Lower leg skin (tissue), 4 donors: ENCODE measurements at regions not wholly inside any gene's neighbourhood (a gene's known extent, or its start where the extent isn't known, plus 50 kb on each side); places are given as distances from the start of the nearest gene placed in this dataset.

ENCODE experiments used
- DNase-seq, 2 donors: peaks; one replicate each; pipeline ENCODE4 v3.0.0-alpha.2; 2019; ENCODE audit warnings: low spot score in 2 of 2
- H3K4me3 ChIP-seq: fragments of 200-600 bp; sonication (generic); 2 replicates; pipeline ENCODE4 v1.5.1; 2017; ENCODE audit warnings: mild to moderate bottlenecking, low read depth; ENCODE audit not compliant: poor library complexity, severe bottlenecking
- CTCF ChIP-seq, 3 donors: fragments of 450-650 bp; IDR thresholded peaks; one replicate each; pipeline ENCODE4 v1.5.1; 2016; ENCODE audit warnings: antibody characterized with exemption in 3 of 3, mild to moderate bottlenecking in 3 of 3, moderate library complexity in 2 of 3
- POLR2A ChIP-seq, 2 donors: fragments of 450-650 bp; IDR thresholded peaks; one replicate each; pipeline ENCODE4 v1.6.1; 2016 to 2017; ENCODE audit warnings: antibody characterized with exemption in 2 of 2, mild to moderate bottlenecking in 1 of 2, moderate library complexity in 1 of 2
- WGBS, 2 donors: methylation state at CpG; one replicate each; pipeline ENCODE4 v1.1.5; 2018; 5-methylcytosine and 5-hydroxymethylcytosine counted together
- intact Hi-C: fragments of 100-400 bp; cut with DNase I; formaldehyde crosslinking; loops from one replicate; pipeline ENCODE4 v1.15.0; 2023; ENCODE audit warnings: low total_unique reads

GRCh38 chr2:23021311-23022120 lies 363.5 kb upstream of the KLHL29 start:
- intact Hi-C loops = no loop called here

GRCh38 chr2:23023722-23024121 lies 361.3 kb upstream of the KLHL29 start:
- DNase-seq = no peak
- TF ChIP-seq POLR2A (IDR thresholded peaks at IDR 0.05) = no peak
- no peak for TF ChIP-seq CTCF (IDR thresholded peaks at IDR 0.05)
- intact Hi-C loops = no loop called here
- 74 to 98% methylated on average over 3 of the region's 3 CpGs for WGBS, 2 donors
- H3K4me3 ChIP-seq = no peak overlapping the region

More at GRCh38 chr2:23021311-23022120, 363.5 kb upstream of the KLHL29 start:
- TF ChIP-seq POLR2A (IDR thresholded peaks at IDR 0.05) (no peak), CTCF (IDR thresholded peaks at IDR 0.05) (no peak)
- no peak overlapping the region for H3K4me3 ChIP-seq
- 67 to 75% methylated on average over 13 of the region's 13 CpGs for WGBS, 2 donors
- no peak for DNase-seq

- WGBS, 2 donors = 65 to 82% methylated on average over 4 of the region's 4 CpGs
- H3K4me3 ChIP-seq = no peak overlapping the region
- intact Hi-C loops = no loop called here
- no peak for DNase-seq
- TF ChIP-seq CTCF (IDR thresholded peaks at IDR 0.05) (no peak), POLR2A (IDR thresholded peaks at IDR 0.05) (no peak)
These were observed 358.3 kb upstream of the KLHL29 start for GRCh38 chr2:23026671-23027070.

DNA sequence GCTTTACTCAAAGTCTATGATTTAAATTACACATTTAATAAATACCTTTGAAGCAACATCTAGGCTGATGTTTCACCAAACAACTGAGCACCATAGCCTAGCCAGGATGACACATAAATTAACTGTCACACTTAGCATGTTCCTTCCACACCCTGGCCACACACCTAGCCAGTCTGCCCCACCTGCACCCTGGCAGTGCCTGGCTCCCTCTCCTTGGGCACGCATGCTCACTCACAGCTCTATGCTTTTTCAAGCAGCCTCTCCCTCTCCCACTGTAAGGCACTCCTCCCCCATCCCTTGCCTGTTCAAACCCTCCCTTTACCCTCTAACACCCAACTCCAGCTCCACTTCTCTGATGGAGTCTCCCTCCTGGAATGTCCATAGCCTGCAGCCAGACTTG lies 357.6 kb upstream of the KLHL29 start:
- 65 to 83% methylated on average over 1 of the region's 1 CpG for WGBS, 2 donors
- H3K4me3 ChIP-seq = no peak overlapping the region
- no peak for DNase-seq
- no peak for TF ChIP-seq CTCF (IDR thresholded peaks at IDR 0.05)
- TF ChIP-seq POLR2A (IDR thresholded peaks at IDR 0.05) = no peak
- intact Hi-C loops = no loop called here

DNA sequence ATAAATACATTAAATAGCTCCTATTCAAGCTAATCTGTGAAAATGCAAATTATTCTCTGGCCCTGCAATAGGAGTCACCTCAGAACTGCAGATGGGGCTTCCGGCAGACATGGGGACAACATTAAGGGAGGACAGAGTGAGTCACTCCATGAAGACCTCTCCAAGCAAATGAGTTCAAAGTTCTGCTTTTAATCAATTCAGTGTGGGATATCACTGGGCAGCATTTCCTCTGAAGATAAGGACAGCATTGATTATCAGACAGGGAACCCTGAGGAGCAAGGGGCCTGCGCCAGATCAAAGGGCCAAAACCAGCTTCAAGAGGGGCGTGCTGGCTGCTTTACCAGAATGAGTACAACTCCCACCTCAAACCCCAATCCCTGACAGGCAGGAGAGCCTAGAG lies 356.9 kb upstream of the KLHL29 start:
- intact Hi-C loops = no loop called here
- no peak overlapping the region for H3K4me3 ChIP-seq
- 63 to 74% methylated on average over 3 of the region's 3 CpGs for WGBS, 2 donors
- TF ChIP-seq POLR2A (IDR thresholded peaks at IDR 0.05) = no peak
- no peak for TF ChIP-seq CTCF (IDR thresholded peaks at IDR 0.05)
- no peak for DNase-seq

- H3K4me3 ChIP-seq = no peak overlapping the region
- TF ChIP-seq POLR2A (IDR thresholded peaks at IDR 0.05) (no peak), CTCF (IDR thresholded peaks at IDR 0.05) (no peak)
- no peak for DNase-seq
- 57 to 60% methylated on average over 5 of the region's 5 CpGs for WGBS, 2 donors
- intact Hi-C loops = no loop called here
These were observed 355.9 kb upstream of the KLHL29 start for GRCh38 chr2:23029111-23029510.
